Kidney epithelial cell (primary cell): ENCODE measurements at regions not wholly inside any gene's neighbourhood (a gene's known extent, or its start where the extent isn't known, plus 50 kb on each side); places are given as distances from the start of the nearest gene placed in this dataset.
"Not testable (repeated sequence)": the region's sequence is repeated elsewhere in the genome, so short reads cannot be mapped to it uniquely, and the experiment has no call there.

Experiments used
- DNase-seq: peaks from one replicate; pipeline ENCODE4 v3.0.0-alpha.2; 2010; ENCODE audit warnings: low read depth
- H3K27me3 ChIP-seq: 2 replicates; pipeline ENCODE4 v1.6.0; 2011; ENCODE audit warnings: low read length; ENCODE audit not compliant: control insufficient read depth, insufficient read depth
- H3K36me3 ChIP-seq: 2 replicates; pipeline ENCODE4 v1.5.1; 2011; ENCODE audit warnings: low read length; ENCODE audit not compliant: control insufficient read depth, insufficient read depth
- H3K4me3 ChIP-seq: 2 replicates; pipeline ENCODE4 v1.5.1; 2011; ENCODE audit warnings: low read depth, mild to moderate bottlenecking, control low read depth, low read length
- TF ChIP-seq, protein P1 (sequence below): IDR thresholded peaks from 2 replicates; pipeline ENCODE4 v1.5.1; 2011; ENCODE audit warnings: mild to moderate bottlenecking, moderate library complexity, low read length, control low read depth, inconsistent platforms; ENCODE audit not compliant: insufficient read depth, poor library complexity, severe bottlenecking

- DNase-seq = no peak
- Histone ChIP-seq H3K4me3 (no peak overlapping the region), H3K36me3 (no peaks in the 10 kb centered on the region), H3K27me3 (no peaks in the 10 kb centered on the region)
- TF ChIP-seq, protein P1, sequence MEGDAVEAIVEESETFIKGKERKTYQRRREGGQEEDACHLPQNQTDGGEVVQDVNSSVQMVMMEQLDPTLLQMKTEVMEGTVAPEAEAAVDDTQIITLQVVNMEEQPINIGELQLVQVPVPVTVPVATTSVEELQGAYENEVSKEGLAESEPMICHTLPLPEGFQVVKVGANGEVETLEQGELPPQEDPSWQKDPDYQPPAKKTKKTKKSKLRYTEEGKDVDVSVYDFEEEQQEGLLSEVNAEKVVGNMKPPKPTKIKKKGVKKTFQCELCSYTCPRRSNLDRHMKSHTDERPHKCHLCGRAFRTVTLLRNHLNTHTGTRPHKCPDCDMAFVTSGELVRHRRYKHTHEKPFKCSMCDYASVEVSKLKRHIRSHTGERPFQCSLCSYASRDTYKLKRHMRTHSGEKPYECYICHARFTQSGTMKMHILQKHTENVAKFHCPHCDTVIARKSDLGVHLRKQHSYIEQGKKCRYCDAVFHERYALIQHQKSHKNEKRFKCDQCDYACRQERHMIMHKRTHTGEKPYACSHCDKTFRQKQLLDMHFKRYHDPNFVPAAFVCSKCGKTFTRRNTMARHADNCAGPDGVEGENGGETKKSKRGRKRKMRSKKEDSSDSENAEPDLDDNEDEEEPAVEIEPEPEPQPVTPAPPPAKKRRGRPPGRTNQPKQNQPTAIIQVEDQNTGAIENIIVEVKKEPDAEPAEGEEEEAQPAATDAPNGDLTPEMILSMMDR = no peak
Observed at GRCh38 chr4:179692222-179692621, 2250.0 kb upstream of the AGA start.

- no peaks in the 10 kb centered on the region for H3K27me3 ChIP-seq
- DNase-seq = peak; percentile 52
- no peaks in the 10 kb centered on the region for H3K36me3 ChIP-seq
- TF ChIP-seq, protein P1 = no peak
- no peak overlapping the region for H3K4me3 ChIP-seq
Observed at GRCh38 chr4:179695175-179695574, 2252.9 kb upstream of the AGA start.

DNA sequence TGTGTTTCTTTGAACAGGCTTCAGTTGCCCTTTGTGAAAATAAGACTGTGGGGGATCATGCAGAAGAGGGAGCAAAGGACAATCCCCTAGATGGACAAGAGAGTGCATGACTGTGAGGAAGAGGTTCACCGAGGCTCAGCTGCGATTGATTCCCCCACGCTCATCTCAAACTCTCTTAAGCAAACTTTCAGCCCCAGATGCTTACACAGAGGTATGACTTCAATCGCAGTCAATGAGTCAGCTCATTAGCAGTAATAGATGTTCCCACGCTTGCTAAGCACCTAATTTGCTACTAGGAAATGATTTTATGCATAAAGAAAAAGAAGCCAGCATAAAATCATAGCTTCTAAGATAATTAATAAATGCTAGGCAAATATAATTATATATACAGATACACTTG, 2256.1 kb upstream of the AGA start:
- H3K27me3 ChIP-seq = no peaks in the 10 kb centered on the region
- TF ChIP-seq, protein P1 = no peak
- H3K4me3 ChIP-seq = no peak overlapping the region
- no peaks in the 10 kb centered on the region for H3K36me3 ChIP-seq
- DNase-seq = no peak

GRCh38 chr4:179709961-179710624, 2267.9 kb upstream of the AGA start:
- H3K36me3 ChIP-seq = no peaks in the 10 kb centered on the region
- H3K4me3 ChIP-seq = no peak overlapping the region
- no peaks in the 10 kb centered on the region for H3K27me3 ChIP-seq
- TF ChIP-seq, protein P1 = no peak
- no peak for DNase-seq

DNA sequence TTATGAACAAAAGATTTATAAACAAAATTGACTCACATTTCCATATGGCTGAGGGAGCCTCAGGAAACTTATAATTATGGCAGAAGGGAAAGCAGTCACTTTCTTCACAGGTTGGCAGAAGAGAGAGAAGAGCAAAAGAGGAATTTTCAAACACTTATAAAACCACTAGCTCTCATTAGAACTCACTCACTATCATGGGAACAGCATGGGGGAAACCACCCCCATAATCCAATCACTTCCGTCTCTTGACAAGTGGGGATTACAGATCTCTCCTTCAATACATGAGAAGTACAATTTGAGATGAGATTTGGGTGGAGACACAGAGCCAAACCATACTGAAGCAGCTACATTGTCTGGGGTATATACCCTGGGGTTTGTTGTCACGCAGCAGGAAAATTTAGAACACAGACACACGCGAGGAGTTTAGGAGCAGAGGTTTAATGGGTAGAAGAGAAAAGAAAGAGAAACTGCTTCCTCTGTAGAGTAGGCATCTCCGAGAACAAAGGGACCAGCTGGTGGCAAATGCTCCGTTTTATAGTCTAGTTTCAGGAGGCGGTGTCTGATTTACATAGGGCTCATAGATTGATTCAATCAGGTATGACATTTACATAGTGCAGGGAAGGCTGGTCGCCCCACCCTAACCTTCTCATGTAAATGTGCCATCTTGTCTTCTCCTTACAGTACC, 2277.7 kb upstream of the AGA start:
- Histone ChIP-seq H3K36me3 (no peaks in the 10 kb centered on the region), H3K27me3 (no peaks in the 10 kb centered on the region), H3K4me3 (no peak overlapping the region)
- TF ChIP-seq, protein P1 = no peak
- no peak for DNase-seq

- not testable (repeated sequence) for DNase-seq, H3K36me3 ChIP-seq, H3K27me3 ChIP-seq, H3K4me3 ChIP-seq
Observed at GRCh38 chr4:179726491-179726890, 2284.3 kb upstream of the AGA start.
